ENCODE measurements at regions not wholly inside any gene's neighbourhood (a gene's known extent, or its start where the extent isn't known, plus 50 kb on each side); places are given as distances from the start of the nearest gene placed in this dataset.

DNA sequence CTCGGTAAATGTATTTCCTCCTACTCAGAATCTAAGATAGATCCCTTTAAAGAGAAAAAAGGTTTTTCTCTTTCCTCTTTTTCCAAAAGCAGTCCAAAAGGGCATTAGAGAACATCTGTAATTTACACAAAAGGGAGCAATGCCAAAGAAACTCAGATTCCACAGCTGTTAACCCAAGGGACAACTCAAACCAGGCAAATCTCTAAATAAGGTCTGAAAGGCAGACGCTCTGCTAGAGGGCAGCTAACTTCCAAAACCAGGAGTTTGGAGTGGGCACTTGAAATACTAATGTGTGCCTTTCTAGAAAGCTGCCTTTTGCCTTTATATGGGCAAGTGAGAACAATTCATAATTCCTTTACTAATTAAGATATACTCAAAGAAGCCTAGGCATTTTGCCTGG is 435.7 kb downstream of the ZFHX3 start:
- CTCF ChIA-PET, result no interaction called here
- Histone ChIP-seq H3K27me3 (ENCODE audit: low read length) (no peaks in the 10 kb centered on the region), H3K4me3 (ENCODE audit: low read length) (no peak overlapping the region), H3K79me2 (ENCODE audit: low read length) (no peaks in the 10 kb centered on the region), H3K9me3 (ENCODE audit: low read length) (no peaks in the 10 kb centered on the region), H3K36me3 (ENCODE audit: low read depth, low read length) (no peaks in the 10 kb centered on the region), H4K20me1 (ENCODE audit: low read length) (no peaks in the 10 kb centered on the region), H3F3A (ENCODE audit: low read length, unreplicated experiment) (no peaks in the 10 kb centered on the region), H3K9me2 (replicated peaks; ENCODE audit: low read length) (no peaks in the 10 kb centered on the region), H3K4me1 (ENCODE audit: insufficient read depth, low read length) (no peaks in the 10 kb centered on the region), H3K27ac (ENCODE audit: low read length) (no peak overlapping the region), H3K9ac (ENCODE audit: low read length) (no peak overlapping the region), H2AFZ (ENCODE audit: low read length) (no peak overlapping the region), H3K4me2 (ENCODE audit: low read length) (no peak overlapping the region)
- POLR2A ChIA-PET (ENCODE audit: unreplicated experiment), result no interaction called here
- DNase-seq, result no peak
- TF ChIP-seq EZH2 (IDR thresholded peaks at IDR 0.05; ENCODE audit: low read length, unreplicated experiment) (no peak), EZH2phosphoT487 (IDR thresholded peaks at IDR 0.05; ENCODE audit: borderline replicate concordance, low read length) (no peak), CTCF (conservative IDR thresholded peaks at IDR 0.05; ENCODE audit: low read depth, low read length) (no peak)
- no TSS peak for BruUV-seq (replicated peaks)
- ATAC-seq, result no peak
- intact Hi-C loops (cut with micrococcal nuclease), result no loop called here

DNA sequence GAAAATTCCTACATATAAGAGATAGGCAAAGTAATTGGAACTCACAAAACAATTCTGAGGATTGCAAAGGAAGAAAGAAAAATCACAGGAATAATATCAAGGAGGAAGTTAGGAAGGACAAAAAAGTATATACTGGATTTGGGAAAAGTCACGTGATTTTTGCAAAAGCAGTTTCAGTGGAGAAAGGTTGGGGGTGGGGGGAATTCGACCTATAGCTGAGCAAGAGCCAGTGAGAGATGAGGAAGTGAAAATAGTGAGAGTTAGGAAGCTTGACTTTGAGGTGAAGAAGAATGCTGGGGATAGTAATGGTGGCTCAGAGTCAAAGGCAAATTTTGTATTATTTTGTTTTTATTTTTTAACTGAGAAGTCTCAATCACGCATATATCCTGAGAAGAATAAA is 438.0 kb upstream of the PMFBP1 start:
- no TSS peak for BruUV-seq (replicated peaks)

GRCh38 chr16:72609066-72609465 is 437.1 kb upstream of the PMFBP1 start:
- H3K36me3 ChIP-seq (ENCODE audit: low read depth, low read length), result no peaks in the 10 kb centered on the region
- H3K27me3 ChIP-seq (ENCODE audit: low read length), result no peaks in the 10 kb centered on the region
- H3F3A ChIP-seq (ENCODE audit: low read length, unreplicated experiment), result no peaks in the 10 kb centered on the region
- H3K4me3 ChIP-seq (ENCODE audit: low read length), result no peak overlapping the region
- ChIA-PET CTCF (no interaction called here), POLR2A (ENCODE audit: unreplicated experiment) (no interaction called here)
- H3K9me3 ChIP-seq (ENCODE audit: low read length), result no peaks in the 10 kb centered on the region
- H3K79me2 ChIP-seq (ENCODE audit: low read length), result no peaks in the 10 kb centered on the region
- no peak for DNase-seq
- intact Hi-C loops (cut with micrococcal nuclease), result no loop called here
- H3K27ac ChIP-seq (ENCODE audit: low read length), result no peak overlapping the region
- H3K9me2 ChIP-seq (replicated peaks; ENCODE audit: low read length), result no peaks in the 10 kb centered on the region
- no peak overlapping the region for H3K4me2 ChIP-seq (ENCODE audit: low read length)
- no peak for ATAC-seq
- no peaks in the 10 kb centered on the region for H3K4me1 ChIP-seq (ENCODE audit: insufficient read depth, low read length)
- TF ChIP-seq EZH2 (IDR thresholded peaks at IDR 0.05; ENCODE audit: low read length, unreplicated experiment) (no peak), CTCF (conservative IDR thresholded peaks at IDR 0.05; ENCODE audit: low read depth, low read length) (no peak), EZH2phosphoT487 (IDR thresholded peaks at IDR 0.05; ENCODE audit: borderline replicate concordance, low read length) (no peak)
- no peaks in the 10 kb centered on the region for H4K20me1 ChIP-seq (ENCODE audit: low read length)
- H2AFZ ChIP-seq (ENCODE audit: low read length), result no peak overlapping the region
- no peak overlapping the region for H3K9ac ChIP-seq (ENCODE audit: low read length)
- BruUV-seq (replicated peaks), result no TSS peak

More for the DNA sequence above, 438.0 kb upstream of the PMFBP1 start:
- intact Hi-C loops (cut with micrococcal nuclease), result no loop called here
- no peaks in the 10 kb centered on the region for H3K9me2 ChIP-seq (replicated peaks; ENCODE audit: low read length)
- DNase-seq, result no peak
- no peak overlapping the region for H3K4me2 ChIP-seq (ENCODE audit: low read length)
- no peaks in the 10 kb centered on the region for H3F3A ChIP-seq (ENCODE audit: low read length, unreplicated experiment)
- no peak for ATAC-seq
- H3K9me3 ChIP-seq (ENCODE audit: low read length), result no peaks in the 10 kb centered on the region
- no peaks in the 10 kb centered on the region for H3K79me2 ChIP-seq (ENCODE audit: low read length)
- no peaks in the 10 kb centered on the region for H3K27me3 ChIP-seq (ENCODE audit: low read length)
- ChIA-PET CTCF (no interaction called here), POLR2A (ENCODE audit: unreplicated experiment) (no interaction called here)
- no peaks in the 10 kb centered on the region for H3K4me1 ChIP-seq (ENCODE audit: insufficient read depth, low read length)
- no peak overlapping the region for H3K4me3 ChIP-seq (ENCODE audit: low read length)
- no peaks in the 10 kb centered on the region for H4K20me1 ChIP-seq (ENCODE audit: low read length)
- TF ChIP-seq CTCF (conservative IDR thresholded peaks at IDR 0.05; ENCODE audit: low read depth, low read length) (no peak), EZH2 (IDR thresholded peaks at IDR 0.05; ENCODE audit: low read length, unreplicated experiment) (no peak), EZH2phosphoT487 (IDR thresholded peaks at IDR 0.05; ENCODE audit: borderline replicate concordance, low read length) (no peak)
- H3K36me3 ChIP-seq (ENCODE audit: low read depth, low read length), result no peaks in the 10 kb centered on the region
- H2AFZ ChIP-seq (ENCODE audit: low read length), result no peak overlapping the region
- no peak overlapping the region for H3K27ac ChIP-seq (ENCODE audit: low read length)
- no peak overlapping the region for H3K9ac ChIP-seq (ENCODE audit: low read length)
